ENCODE measurements at regions not wholly inside any gene's neighbourhood (a gene's known extent, or its start where the extent isn't known, plus 50 kb on each side); places are given as distances from the start of the nearest gene placed in this dataset.

DNA sequence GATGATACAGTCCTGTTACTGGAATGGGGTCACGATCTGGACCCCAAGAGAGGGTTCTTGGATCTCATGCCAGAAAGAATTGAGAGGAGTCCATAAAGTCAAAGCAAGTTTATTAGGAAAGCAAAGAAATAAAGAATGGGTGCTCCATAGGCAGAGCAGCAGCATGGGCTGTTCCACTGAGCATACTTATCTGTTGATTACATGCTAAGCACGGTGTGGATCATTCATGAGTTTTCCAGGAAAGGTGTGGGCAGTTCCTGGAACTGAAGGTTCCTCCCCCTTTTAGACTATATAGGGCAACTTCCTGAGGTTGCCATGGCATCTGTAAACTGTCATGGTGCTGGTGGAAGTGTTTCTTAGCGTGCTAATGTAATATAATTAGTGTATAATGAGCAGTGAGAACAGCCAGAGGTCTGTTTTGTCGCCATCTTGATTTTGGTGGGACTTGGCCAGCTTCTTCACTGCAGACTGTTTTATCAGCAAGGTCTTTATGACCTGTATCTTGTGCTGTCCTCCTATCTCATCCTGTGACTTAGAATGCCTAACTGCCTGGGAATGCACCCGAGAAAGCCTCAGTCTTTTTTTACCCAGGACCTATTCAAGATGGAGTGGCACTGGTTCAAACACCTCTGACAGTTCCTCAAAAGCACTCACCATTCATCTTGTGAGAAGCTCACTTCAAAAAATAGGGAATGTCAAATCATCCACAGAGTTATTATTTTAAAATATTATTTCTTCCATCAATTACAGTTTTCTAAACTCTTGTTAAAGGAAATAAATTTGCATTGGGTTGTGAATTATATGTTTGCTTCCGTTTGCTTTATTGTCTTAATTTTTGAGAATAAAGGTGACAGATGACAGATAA lies 1358.8 kb upstream of the TMEM132C start:
- TF ChIP-seq, protein P1, sequence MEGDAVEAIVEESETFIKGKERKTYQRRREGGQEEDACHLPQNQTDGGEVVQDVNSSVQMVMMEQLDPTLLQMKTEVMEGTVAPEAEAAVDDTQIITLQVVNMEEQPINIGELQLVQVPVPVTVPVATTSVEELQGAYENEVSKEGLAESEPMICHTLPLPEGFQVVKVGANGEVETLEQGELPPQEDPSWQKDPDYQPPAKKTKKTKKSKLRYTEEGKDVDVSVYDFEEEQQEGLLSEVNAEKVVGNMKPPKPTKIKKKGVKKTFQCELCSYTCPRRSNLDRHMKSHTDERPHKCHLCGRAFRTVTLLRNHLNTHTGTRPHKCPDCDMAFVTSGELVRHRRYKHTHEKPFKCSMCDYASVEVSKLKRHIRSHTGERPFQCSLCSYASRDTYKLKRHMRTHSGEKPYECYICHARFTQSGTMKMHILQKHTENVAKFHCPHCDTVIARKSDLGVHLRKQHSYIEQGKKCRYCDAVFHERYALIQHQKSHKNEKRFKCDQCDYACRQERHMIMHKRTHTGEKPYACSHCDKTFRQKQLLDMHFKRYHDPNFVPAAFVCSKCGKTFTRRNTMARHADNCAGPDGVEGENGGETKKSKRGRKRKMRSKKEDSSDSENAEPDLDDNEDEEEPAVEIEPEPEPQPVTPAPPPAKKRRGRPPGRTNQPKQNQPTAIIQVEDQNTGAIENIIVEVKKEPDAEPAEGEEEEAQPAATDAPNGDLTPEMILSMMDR (IDR thresholded peaks at IDR 0.05; ENCODE audit: poor library complexity, severe bottlenecking): no peak
- TF ChIP-seq TAF1 (IDR thresholded peaks at IDR 0.05; ENCODE audit: low read depth) (no peak), REST (IDR thresholded peaks at IDR 0.05; ENCODE audit: borderline replicate concordance) (no peak), EP300 (conservative IDR thresholded peaks at IDR 0.05; ENCODE audit: poor library complexity, severe bottlenecking) (no peak), POLR2AphosphoS5 (IDR thresholded peaks at IDR 0.05) (no peak), SMC3 (conservative IDR thresholded peaks at IDR 0.05; ENCODE audit: poor library complexity) (no peak)
